GM23338 (cell line): ENCODE measurements at regions not wholly inside any gene's neighbourhood (a gene's known extent, or its start where the extent isn't known, plus 50 kb on each side); places are given as distances from the start of the nearest gene placed in this dataset.

ENCODE experiments used
- CREB1 ChIP-seq: fragments of 250-450 bp; sonication (Bioruptor Pico); IDR thresholded peaks from 2 replicates; pipeline ENCODE4 v1.5.0; 2020; ENCODE audit warnings: low read depth, mild to moderate bottlenecking, moderate library complexity
- EZH2 ChIP-seq: fragments of 200-600 bp; sonication (generic); IDR thresholded peaks from one replicate; pipeline ENCODE4 v1.8.0; 2017; ENCODE audit warnings: antibody characterized with exemption, mild to moderate bottlenecking, low read depth; ENCODE audit not compliant: unreplicated experiment
- POLR2AphosphoS5 ChIP-seq: IDR thresholded peaks from 2 replicates; pipeline ENCODE4 v1.6.1; 2016; ENCODE audit warnings: antibody characterized with exemption, low read depth
- REST ChIP-seq: IDR thresholded peaks from one replicate; pipeline ENCODE4 v1.6.1; 2018; ENCODE audit warnings: antibody characterized with exemption; ENCODE audit not compliant: unreplicated experiment
- TF ChIP-seq, protein P1 (sequence below), 2 experiments: fragments of 200-600 bp in 1 of 2; sonication (generic) in 1 of 2; conservative IDR thresholded peaks; 2 replicates each; pipeline versions ENCODE4 v1.5.1 to v1.6.1; 2016 to 2017; ENCODE audit warnings: antibody characterized with exemption in 2 of 2, low read depth in 2 of 2, mild to moderate bottlenecking in 2 of 2, moderate library complexity in 1 of 2

GRCh38 chr12:41846718-41847117 is 298.0 kb downstream of the GXYLT1 start:
- TF ChIP-seq, protein P1, sequence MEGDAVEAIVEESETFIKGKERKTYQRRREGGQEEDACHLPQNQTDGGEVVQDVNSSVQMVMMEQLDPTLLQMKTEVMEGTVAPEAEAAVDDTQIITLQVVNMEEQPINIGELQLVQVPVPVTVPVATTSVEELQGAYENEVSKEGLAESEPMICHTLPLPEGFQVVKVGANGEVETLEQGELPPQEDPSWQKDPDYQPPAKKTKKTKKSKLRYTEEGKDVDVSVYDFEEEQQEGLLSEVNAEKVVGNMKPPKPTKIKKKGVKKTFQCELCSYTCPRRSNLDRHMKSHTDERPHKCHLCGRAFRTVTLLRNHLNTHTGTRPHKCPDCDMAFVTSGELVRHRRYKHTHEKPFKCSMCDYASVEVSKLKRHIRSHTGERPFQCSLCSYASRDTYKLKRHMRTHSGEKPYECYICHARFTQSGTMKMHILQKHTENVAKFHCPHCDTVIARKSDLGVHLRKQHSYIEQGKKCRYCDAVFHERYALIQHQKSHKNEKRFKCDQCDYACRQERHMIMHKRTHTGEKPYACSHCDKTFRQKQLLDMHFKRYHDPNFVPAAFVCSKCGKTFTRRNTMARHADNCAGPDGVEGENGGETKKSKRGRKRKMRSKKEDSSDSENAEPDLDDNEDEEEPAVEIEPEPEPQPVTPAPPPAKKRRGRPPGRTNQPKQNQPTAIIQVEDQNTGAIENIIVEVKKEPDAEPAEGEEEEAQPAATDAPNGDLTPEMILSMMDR (conservative IDR thresholded peaks at IDR 0.05; ENCODE audit: low read depth in 2 of 2), result no peak
- no peak for TF ChIP-seq REST
- no peak for TF ChIP-seq POLR2AphosphoS5
- TF ChIP-seq EZH2, result no peak
- TF ChIP-seq CREB1, result no peak
